GM12873 (cell line): ENCODE measurements at regions not wholly inside any gene's neighbourhood (a gene's known extent, or its start where the extent isn't known, plus 50 kb on each side); places are given as distances from the start of the nearest gene placed in this dataset.

Experiments
- TF ChIP-seq, protein P1 (sequence below): IDR thresholded peaks from 2 replicates; pipeline ENCODE4 v1.5.1; 2012; ENCODE audit warnings: low read depth, mild to moderate bottlenecking, moderate library complexity, low read length, control low read depth; ENCODE audit not compliant: insufficient read depth; ENCODE audit errors: missing control alignments

DNA sequence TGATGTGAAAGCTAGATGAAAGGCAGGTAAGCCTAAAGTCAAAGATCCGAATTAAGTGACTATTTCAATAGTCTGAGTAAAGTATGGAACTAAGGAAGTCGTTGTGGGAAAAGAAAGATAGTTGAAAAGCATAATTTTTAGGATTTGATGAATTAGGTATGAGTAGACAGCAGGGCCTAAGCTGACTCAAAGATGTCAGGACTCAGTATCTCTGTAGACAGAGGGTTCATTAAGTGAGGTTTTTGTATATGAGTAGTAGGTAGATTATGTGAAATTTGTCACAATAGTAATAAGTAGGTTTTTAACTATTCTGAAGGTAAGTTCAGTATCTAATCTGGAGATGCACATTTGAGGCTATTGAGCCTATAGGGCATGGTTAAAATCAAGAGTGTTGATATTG is 196.4 kb downstream of the RASSF9 start:
- TF ChIP-seq, protein P1, sequence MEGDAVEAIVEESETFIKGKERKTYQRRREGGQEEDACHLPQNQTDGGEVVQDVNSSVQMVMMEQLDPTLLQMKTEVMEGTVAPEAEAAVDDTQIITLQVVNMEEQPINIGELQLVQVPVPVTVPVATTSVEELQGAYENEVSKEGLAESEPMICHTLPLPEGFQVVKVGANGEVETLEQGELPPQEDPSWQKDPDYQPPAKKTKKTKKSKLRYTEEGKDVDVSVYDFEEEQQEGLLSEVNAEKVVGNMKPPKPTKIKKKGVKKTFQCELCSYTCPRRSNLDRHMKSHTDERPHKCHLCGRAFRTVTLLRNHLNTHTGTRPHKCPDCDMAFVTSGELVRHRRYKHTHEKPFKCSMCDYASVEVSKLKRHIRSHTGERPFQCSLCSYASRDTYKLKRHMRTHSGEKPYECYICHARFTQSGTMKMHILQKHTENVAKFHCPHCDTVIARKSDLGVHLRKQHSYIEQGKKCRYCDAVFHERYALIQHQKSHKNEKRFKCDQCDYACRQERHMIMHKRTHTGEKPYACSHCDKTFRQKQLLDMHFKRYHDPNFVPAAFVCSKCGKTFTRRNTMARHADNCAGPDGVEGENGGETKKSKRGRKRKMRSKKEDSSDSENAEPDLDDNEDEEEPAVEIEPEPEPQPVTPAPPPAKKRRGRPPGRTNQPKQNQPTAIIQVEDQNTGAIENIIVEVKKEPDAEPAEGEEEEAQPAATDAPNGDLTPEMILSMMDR: no peak

DNA sequence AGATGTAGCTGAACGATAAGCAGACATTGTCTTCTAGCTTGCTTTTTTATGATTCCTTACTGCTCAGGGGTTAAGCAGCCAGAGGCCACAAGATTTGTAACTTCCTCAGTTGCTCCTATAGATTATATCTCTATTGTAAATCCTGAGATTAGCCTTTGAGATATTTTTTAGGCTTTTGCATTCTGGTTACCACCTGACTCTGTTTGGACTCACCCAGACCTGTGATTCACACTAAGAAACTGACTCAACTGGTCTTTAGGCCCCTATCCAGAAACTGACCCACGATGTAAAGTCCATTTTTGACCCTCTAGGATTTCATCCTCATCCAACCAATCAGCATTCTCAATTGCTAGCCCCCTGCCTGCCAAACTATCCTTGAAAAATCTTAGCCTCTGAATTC is 194.4 kb downstream of the RASSF9 start:
- TF ChIP-seq, protein P1: no peak

GRCh38 chr12:85642288-85642687 is 193.9 kb downstream of the RASSF9 start:
- TF ChIP-seq, protein P1: no peak

- TF ChIP-seq, protein P1: peak; percentile 7
Measured at GRCh38 chr12:85642808-85643207, 193.4 kb downstream of the RASSF9 start.

DNA sequence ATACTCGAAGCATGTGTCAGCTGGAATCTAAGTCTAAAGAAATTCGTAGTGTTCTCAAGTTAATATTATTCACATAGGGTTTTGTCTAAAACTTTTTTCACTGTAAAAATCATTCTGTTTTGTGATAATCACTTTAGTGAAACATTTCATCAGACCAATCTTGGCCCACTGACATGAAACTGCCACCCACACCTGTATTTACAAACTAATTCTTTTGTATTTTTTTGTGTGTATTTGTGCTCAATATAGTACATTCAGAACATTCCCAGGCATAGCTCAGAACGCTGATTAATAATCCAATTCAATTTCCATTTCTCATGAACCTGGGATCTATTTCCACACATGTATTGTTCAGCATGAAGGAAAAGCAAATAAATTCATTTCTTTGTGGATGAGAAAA is 191.7 kb downstream of the RASSF9 start:
- TF ChIP-seq, protein P1: no peak

- TF ChIP-seq, protein P1: no peak
Measured at GRCh38 chr12:85653731-85654455, 182.3 kb downstream of the RASSF9 start.

- TF ChIP-seq, protein P1: no peak
Measured at GRCh38 chr12:85654456-85654840, 181.8 kb downstream of the RASSF9 start.
